Endothelial cell of umbilical vein (primary cell): ENCODE measurements at regions not wholly inside any gene's neighbourhood (a gene's known extent, or its start where the extent isn't known, plus 50 kb on each side); places are given as distances from the start of the nearest gene placed in this dataset.

Source experiments
- BruUV-seq: library from RNA; stranded (reverse); fragments of 400-500 nt; replicated peaks from 2 replicates; lab custom pipeline; 2021; lab: Mats Ljungman, UMichigan
- CTCF ChIA-PET: fragments of 300-600, 350-600 bp; sonication (Branson Sonifier 250); formaldehyde crosslinking; loops from one replicate; lab custom pipeline; 2021; ENCODE audit warnings: antibody characterized with exemption, inconsistent platforms; lab: Charles Lee
- POLR2A ChIA-PET: fragments of 300-600, 350-600 bp; sonication (Branson Sonifier 250); formaldehyde crosslinking; loops from one replicate; lab custom pipeline; 2021; ENCODE audit warnings: antibody characterized with exemption, inconsistent platforms; lab: Charles Lee
- DNase-seq: peaks from one replicate; pipeline ENCODE4 v3.0.0-alpha.2; 2011; ENCODE audit warnings: low read depth, low spot score
- FAIRE-seq: peaks from 2 replicates; lab custom pipeline; 2011; peaks lifted over from hg19 to GRCh38; lab: Jason Lieb, UNC
- H2AFZ ChIP-seq: 2 replicates; pipeline ENCODE4 v1.6.0; 2012; ENCODE audit warnings: low read depth, low read length, control low read depth, inconsistent platforms
- H3K27ac ChIP-seq: 2 replicates; pipeline ENCODE4 v1.5.1; 2011; ENCODE audit warnings: low read depth, mild to moderate bottlenecking, control low read depth, low read length, moderate library complexity; ENCODE audit not compliant: insufficient read depth
- H3K27me3 ChIP-seq, 2 experiments: 2 replicates each; pipeline versions ENCODE4 v1.6.0 to v1.6.1; 2011; ENCODE audit warnings: low read length in 2 of 2, mixed read lengths in 1 of 2; ENCODE audit not compliant: control insufficient read depth in 2 of 2, insufficient read depth in 2 of 2
- H3K36me3 ChIP-seq, 2 experiments: 2 replicates in 1 of 2; 3 replicates in 1 of 2; pipeline ENCODE4 v1.5.1; 2011; ENCODE audit warnings: low read length in 2 of 2, mild to moderate bottlenecking in 1 of 2, moderate library complexity in 1 of 2; ENCODE audit not compliant: control insufficient read depth in 2 of 2, insufficient read depth in 2 of 2; ENCODE audit errors: extremely low read depth in 1 of 2
- H3K4me1 ChIP-seq: 3 replicates; pipeline ENCODE4 v1.5.1; 2011; ENCODE audit warnings: mild to moderate bottlenecking, low read length; ENCODE audit not compliant: control insufficient read depth, insufficient read depth; ENCODE audit errors: extremely low read depth
- H3K4me2 ChIP-seq: 2 replicates; pipeline ENCODE4 v1.6.1; 2011; ENCODE audit warnings: low read length, control low read depth, mixed read lengths; ENCODE audit not compliant: insufficient read depth
- H3K4me3 ChIP-seq, 3 experiments: fragments of 200-600 bp in 1 of 3; sonication (generic), shearing (Covaris generic) in 1 of 3; replicated peaks in 1 of 3; 2 replicates each; pipeline ENCODE4 v1.5.1; 2011 to 2016; ENCODE audit warnings: control low read depth in 3 of 3, low read length in 3 of 3, mild to moderate bottlenecking in 2 of 3, inconsistent platforms in 1 of 3, low read depth in 1 of 3, moderate library complexity in 1 of 3; ENCODE audit not compliant: insufficient read depth in 1 of 3
- H3K79me2 ChIP-seq: 2 replicates; pipeline ENCODE4 v1.6.0; 2012; ENCODE audit warnings: low read length, inconsistent platforms; ENCODE audit not compliant: control insufficient read depth, insufficient read depth
- H3K9ac ChIP-seq: replicated peaks from 2 replicates; pipeline ENCODE3; 2011; ENCODE audit warnings: low read length, control low read depth; ENCODE audit not compliant: insufficient read depth; ENCODE audit errors: extremely low read depth
- H3K9me1 ChIP-seq: replicated peaks from 3 replicates; pipeline ENCODE4 v1.6.0; 2011; ENCODE audit warnings: mild to moderate bottlenecking, low read length; ENCODE audit not compliant: control insufficient read depth, insufficient read depth; ENCODE audit errors: extremely low read depth
- H3K9me3 ChIP-seq: replicated peaks from 2 replicates; pipeline ENCODE4 v1.5.1; 2012; ENCODE audit warnings: low read length, inconsistent platforms; ENCODE audit not compliant: control insufficient read depth, insufficient read depth
- H4K20me1 ChIP-seq: replicated peaks from 2 replicates; pipeline ENCODE3; 2011; ENCODE audit warnings: mild to moderate bottlenecking, low read length; ENCODE audit not compliant: control insufficient read depth, insufficient read depth; ENCODE audit errors: extremely low read depth
- EZH2 ChIP-seq: IDR thresholded peaks from 2 replicates; pipeline ENCODE4 v1.6.1; 2012; ENCODE audit warnings: borderline replicate concordance, low read depth, mild to moderate bottlenecking, moderate library complexity, low read length, inconsistent platforms; ENCODE audit not compliant: severe bottlenecking
- FOS ChIP-seq: IDR thresholded peaks from 2 replicates; pipeline ENCODE4 v1.6.1; 2011; ENCODE audit warnings: mild to moderate bottlenecking, low read length, moderate library complexity, borderline replicate concordance; ENCODE audit not compliant: insufficient read depth
- GATA2 ChIP-seq: IDR thresholded peaks from 2 replicates; pipeline ENCODE4 v1.7.0; 2011; ENCODE audit warnings: low read depth, mild to moderate bottlenecking, moderate library complexity, mixed read lengths, low read length; ENCODE audit not compliant: insufficient read length, insufficient read depth
- JUN ChIP-seq: IDR thresholded peaks from 2 replicates; pipeline ENCODE4 v1.6.1; 2011; ENCODE audit warnings: borderline replicate concordance, low read depth; ENCODE audit not compliant: insufficient read length, insufficient read depth
- MYC ChIP-seq: IDR thresholded peaks from one replicate; pipeline ENCODE4 v1.6.1; 2011; ENCODE audit warnings: mild to moderate bottlenecking, low read depth, low read length
- POLR2A ChIP-seq: IDR thresholded peaks from 2 replicates; pipeline ENCODE4 v1.6.1; 2012; ENCODE audit warnings: low read depth, mild to moderate bottlenecking, control low read depth, low read length
- POLR2AphosphoS5 ChIP-seq: IDR thresholded peaks from 2 replicates; pipeline ENCODE4 v1.6.1; 2012; ENCODE audit warnings: low read depth, mild to moderate bottlenecking, control low read depth, low read length, moderate library complexity; ENCODE audit not compliant: insufficient read depth
- dilution Hi-C: fragments of 300-500 bp; cut with MboI; formaldehyde crosslinking; loops from one replicate; pipeline ENCODE4 v1.15.0; 2019; ENCODE audit warnings: low sequenced_read_pairs; ENCODE audit not compliant: extremely low pct_ligation_motif_present
- intact Hi-C: fragments of 100-400 bp; cut with micrococcal nuclease; formaldehyde crosslinking; loops from one replicate; pipeline ENCODE4 v1.10.0; 2022
- TF ChIP-seq, protein P1 (sequence below): IDR thresholded peaks from 2 replicates; pipeline ENCODE4 v1.6.1; 2011; ENCODE audit not compliant: insufficient read depth, insufficient read length
- TF ChIP-seq, protein P2 (sequence below), 2 donors: IDR thresholded peaks; 1 replicate in 1 of 2; 2 replicates in 1 of 2; pipeline ENCODE4 v1.5.1; 2011; ENCODE audit warnings: low read length in 2 of 2, mild to moderate bottlenecking in 2 of 2, moderate library complexity in 2 of 2, control low read depth in 1 of 2, inconsistent platforms in 1 of 2, low read depth in 1 of 2; ENCODE audit not compliant: insufficient read depth in 1 of 2; ENCODE audit errors: extremely low read depth in 1 of 2

DNA sequence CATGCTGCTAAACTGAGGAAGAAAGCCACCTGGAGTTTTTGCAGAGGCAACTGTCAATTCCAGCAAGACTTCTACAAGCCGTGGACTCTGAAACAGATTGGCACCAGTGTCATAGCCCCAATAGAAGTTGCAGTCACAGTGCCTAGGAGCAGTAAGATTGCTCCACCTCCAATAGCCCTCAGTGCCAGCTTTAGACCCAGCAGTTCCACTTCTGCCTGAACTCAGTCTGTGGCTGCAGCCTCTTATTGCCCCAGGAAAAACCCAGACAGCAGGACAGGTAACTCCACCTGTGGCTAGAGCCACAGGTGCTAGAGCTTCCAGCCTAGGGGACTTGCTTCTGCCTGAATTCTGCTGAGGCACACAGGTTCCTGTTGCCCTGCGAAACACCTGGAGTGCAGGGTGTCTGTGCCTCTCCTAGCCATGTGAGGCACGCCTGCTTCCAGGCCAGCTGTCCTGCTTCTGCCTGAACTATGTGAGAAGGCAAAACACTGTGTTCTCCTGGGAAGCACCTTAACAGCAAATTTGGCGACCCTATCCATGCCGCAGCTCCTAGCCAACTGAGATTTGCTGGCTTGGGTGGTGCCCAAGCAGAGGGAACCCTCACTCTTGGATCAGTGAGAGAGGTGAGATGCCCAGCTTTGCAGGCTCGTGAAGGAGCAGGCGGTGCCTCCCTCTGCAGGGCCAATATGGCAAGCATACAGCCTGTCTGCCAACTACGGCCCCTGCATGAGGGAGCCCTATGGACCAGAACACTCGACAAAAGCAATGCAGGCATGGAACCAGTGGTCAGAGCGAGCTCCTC is 607.6 kb downstream of the PCDH17 start:
- Histone ChIP-seq H3K9ac (no peak overlapping the region), H3K27me3 (no peaks in the 10 kb centered on the region), H3K9me1 (no peaks in the 10 kb centered on the region), H3K9me3 (no peaks in the 10 kb centered on the region), H3K36me3 (no peaks in the 10 kb centered on the region), H3K4me1 (no peaks in the 10 kb centered on the region), H3K79me2 (no peaks in the 10 kb centered on the region), H3K4me2 (no peak overlapping the region), H4K20me1 (no peaks in the 10 kb centered on the region), H3K27ac (no peak overlapping the region), H3K4me3 (no peak overlapping the region), H2AFZ (no peak overlapping the region)
- DNase-seq = no peak
- no peak for FAIRE-seq
- POLR2A ChIA-PET = no interaction called here
- dilution Hi-C loops (no loop called here), intact Hi-C loops (no loop called here)
- no peak for TF ChIP-seq POLR2AphosphoS5
- no peak for TF ChIP-seq FOS
- CTCF ChIA-PET = no interaction called here
- BruUV-seq = no TSS peak

DNA sequence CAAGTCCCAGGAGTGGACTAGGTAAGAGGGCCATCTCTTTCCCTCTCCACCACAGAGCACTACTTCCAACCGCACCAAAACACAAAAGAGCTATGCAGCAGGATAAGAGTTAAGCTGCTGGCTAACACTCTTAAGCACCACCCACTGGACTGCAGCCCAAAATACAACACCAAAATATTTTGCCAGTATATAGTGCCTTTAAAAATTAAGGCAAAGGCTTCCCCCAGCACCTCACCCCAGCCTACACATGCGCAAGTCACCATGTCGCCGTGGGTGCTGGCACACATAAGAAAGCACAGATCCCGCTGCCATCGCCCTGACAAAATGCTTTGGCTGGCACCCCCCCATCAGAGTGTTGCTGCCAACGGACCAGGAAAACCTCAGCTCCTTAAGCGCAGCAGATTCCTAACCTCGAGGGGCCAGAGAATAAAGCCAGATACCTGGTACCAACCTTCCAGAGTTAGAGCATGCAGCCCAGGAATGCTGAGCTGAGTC is 608.3 kb downstream of the PCDH17 start:
- Histone ChIP-seq H3K27ac (no peak overlapping the region), H3K9me1 (no peaks in the 10 kb centered on the region), H3K27me3 (no peaks in the 10 kb centered on the region), H3K4me3 (no peak overlapping the region), H3K9me3 (no peaks in the 10 kb centered on the region), H4K20me1 (no peaks in the 10 kb centered on the region), H3K79me2 (no peaks in the 10 kb centered on the region), H3K9ac (no peak overlapping the region), H2AFZ (no peak overlapping the region), H3K4me2 (no peak overlapping the region), H3K36me3 (no peaks in the 10 kb centered on the region), H3K4me1 (no peaks in the 10 kb centered on the region)
- no TSS peak for BruUV-seq
- POLR2A ChIA-PET = no interaction called here
- DNase-seq = no peak
- CTCF ChIA-PET = no interaction called here
- intact Hi-C loops = no loop called here
- TF ChIP-seq POLR2A = no peak
- TF ChIP-seq FOS = no peak
- TF ChIP-seq, protein P1, sequence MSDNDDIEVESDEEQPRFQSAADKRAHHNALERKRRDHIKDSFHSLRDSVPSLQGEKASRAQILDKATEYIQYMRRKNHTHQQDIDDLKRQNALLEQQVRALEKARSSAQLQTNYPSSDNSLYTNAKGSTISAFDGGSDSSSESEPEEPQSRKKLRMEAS = no peak
- no peak for TF ChIP-seq POLR2AphosphoS5
- no peak for TF ChIP-seq EZH2
- TF ChIP-seq, protein P2, sequence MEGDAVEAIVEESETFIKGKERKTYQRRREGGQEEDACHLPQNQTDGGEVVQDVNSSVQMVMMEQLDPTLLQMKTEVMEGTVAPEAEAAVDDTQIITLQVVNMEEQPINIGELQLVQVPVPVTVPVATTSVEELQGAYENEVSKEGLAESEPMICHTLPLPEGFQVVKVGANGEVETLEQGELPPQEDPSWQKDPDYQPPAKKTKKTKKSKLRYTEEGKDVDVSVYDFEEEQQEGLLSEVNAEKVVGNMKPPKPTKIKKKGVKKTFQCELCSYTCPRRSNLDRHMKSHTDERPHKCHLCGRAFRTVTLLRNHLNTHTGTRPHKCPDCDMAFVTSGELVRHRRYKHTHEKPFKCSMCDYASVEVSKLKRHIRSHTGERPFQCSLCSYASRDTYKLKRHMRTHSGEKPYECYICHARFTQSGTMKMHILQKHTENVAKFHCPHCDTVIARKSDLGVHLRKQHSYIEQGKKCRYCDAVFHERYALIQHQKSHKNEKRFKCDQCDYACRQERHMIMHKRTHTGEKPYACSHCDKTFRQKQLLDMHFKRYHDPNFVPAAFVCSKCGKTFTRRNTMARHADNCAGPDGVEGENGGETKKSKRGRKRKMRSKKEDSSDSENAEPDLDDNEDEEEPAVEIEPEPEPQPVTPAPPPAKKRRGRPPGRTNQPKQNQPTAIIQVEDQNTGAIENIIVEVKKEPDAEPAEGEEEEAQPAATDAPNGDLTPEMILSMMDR (IDR thresholded peaks at IDR 0.05; ENCODE audit: extremely low read depth in 1 of 2, insufficient read depth in 1 of 2, low read depth in 1 of 2, low read length in 2 of 2) = no peak
- TF ChIP-seq JUN = no peak
- no peak for TF ChIP-seq MYC
- no peak for TF ChIP-seq GATA2
- FAIRE-seq = no peak
- dilution Hi-C loops = no loop called here
